Inferior parietal cortex (tissue), 1 donor: ENCODE measurements at regions not wholly inside any gene's neighbourhood (a gene's known extent, or its start where the extent isn't known, plus 50 kb on each side); places are given as distances from the start of the nearest gene placed in this dataset.

Source experiments
- DNase-seq: peaks from one replicate; pipeline ENCODE4 v3.0.0-alpha.2; 2016; ENCODE audit errors: extremely low spot score

- no peak for DNase-seq
Observed at GRCh38 chr3:161800985-161801559, 304.5 kb downstream of the OTOL1 start.

GRCh38 chr3:161818106-161818505 is 321.5 kb downstream of the OTOL1 start:
- DNase-seq, result no peak

GRCh38 chr3:161821591-161821990 is 325.0 kb downstream of the OTOL1 start:
- no peak for DNase-seq

GRCh38 chr3:161822291-161822690 is 325.7 kb downstream of the OTOL1 start:
- DNase-seq, result peak; percentile 28

- DNase-seq, result no peak
Observed at GRCh38 chr3:161823910-161824309, 327.3 kb downstream of the OTOL1 start.

GRCh38 chr3:161838021-161838420 is 341.4 kb downstream of the OTOL1 start:
- DNase-seq, result no peak

GRCh38 chr3:161848376-161848775 is 351.8 kb downstream of the OTOL1 start:
- no peak for DNase-seq

- DNase-seq, result peak; percentile 51
Observed at GRCh38 chr3:161851941-161852566, 355.4 kb downstream of the OTOL1 start.

- no peak for DNase-seq
Observed at GRCh38 chr3:161852744-161853143, 356.1 kb downstream of the OTOL1 start.

- DNase-seq, result no peak
Observed at GRCh38 chr3:161854232-161854771, 357.7 kb downstream of the OTOL1 start.

- no peak for DNase-seq
Observed at GRCh38 chr3:161859057-161859456, 362.4 kb downstream of the OTOL1 start.

- no peak for DNase-seq
Observed at GRCh38 chr3:161859865-161860450, 363.4 kb downstream of the OTOL1 start.

GRCh38 chr3:161863775-161864174 is 367.2 kb downstream of the OTOL1 start:
- no peak for DNase-seq

- peak; percentile 5 for DNase-seq
Observed at GRCh38 chr3:161866176-161866575, 369.6 kb downstream of the OTOL1 start.

GRCh38 chr3:161875483-161875882 is 378.9 kb downstream of the OTOL1 start:
- no peak for DNase-seq

GRCh38 chr3:161879470-161879869 is 382.9 kb downstream of the OTOL1 start:
- DNase-seq, result no peak

GRCh38 chr3:161884830-161885229 is 388.2 kb downstream of the OTOL1 start:
- no peak for DNase-seq

- no peak for DNase-seq
Observed at GRCh38 chr3:161890147-161890625, 393.6 kb downstream of the OTOL1 start.

GRCh38 chr3:161893972-161894371 is 397.4 kb downstream of the OTOL1 start:
- DNase-seq, result peak; percentile 51

GRCh38 chr3:161894657-161895056 is 398.0 kb downstream of the OTOL1 start:
- no peak for DNase-seq

- no peak for DNase-seq
Observed at GRCh38 chr3:161905520-161906132, 409.0 kb downstream of the OTOL1 start.

- DNase-seq, result no peak
Observed at GRCh38 chr3:161913786-161914389, 417.3 kb downstream of the OTOL1 start.
